ENCODE measurements at regions not wholly inside any gene's neighbourhood (a gene's known extent, or its start where the extent isn't known, plus 50 kb on each side); places are given as distances from the start of the nearest gene placed in this dataset.
"Not testable (repeated sequence)": the region's sequence is repeated elsewhere in the genome, so short reads cannot be mapped to it uniquely, and the experiment has no call there.

DNA sequence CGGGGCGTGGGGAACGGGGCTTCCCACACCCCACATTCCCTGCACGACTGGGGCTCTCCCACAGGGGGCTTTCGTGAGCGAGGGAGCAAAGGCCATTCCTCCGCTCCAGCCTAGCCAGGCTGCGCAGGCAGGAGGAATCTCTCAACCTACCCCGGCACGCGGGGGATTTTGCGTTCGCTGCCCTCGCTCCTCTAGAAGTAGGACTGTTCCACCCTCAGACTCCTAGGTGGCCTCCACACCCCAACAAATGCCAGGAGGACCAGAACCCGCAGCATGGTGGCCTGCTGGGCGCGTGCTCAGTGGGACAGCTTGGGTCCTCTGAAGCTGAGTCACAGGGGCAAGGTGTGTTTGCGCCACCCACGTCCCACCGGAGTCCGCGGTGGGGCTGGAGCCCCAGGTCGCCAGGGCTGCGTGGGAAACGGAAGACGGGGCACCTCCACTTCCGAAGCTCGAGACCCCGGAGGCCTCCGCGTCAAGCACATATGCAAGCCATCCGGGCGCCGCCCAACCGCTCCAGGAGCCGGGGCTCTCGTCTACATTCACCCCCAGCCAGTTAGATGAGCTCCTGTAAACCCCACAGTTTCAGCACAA, 1938.5 kb upstream of the DEFB115 start:
- Mint-ChIP-seq H3K27me3 (ENCODE audit: insufficient read depth) (peaks cover 5% of the 10 kb centered on the region; the same call in 1 of the 2 replicates), H3K4me3 (no peak overlapping the region), H3K4me1 (ENCODE audit: low read depth) (no peaks in the 10 kb centered on the region), H3K9me3 (peaks cover 54% of the 10 kb centered on the region), H3K27ac (no peak overlapping the region), H3K36me3 (ENCODE audit: low read depth) (peaks cover 11% of the 10 kb centered on the region)
- no peak for DNase-seq
- TF ChIP-seq, protein P1, sequence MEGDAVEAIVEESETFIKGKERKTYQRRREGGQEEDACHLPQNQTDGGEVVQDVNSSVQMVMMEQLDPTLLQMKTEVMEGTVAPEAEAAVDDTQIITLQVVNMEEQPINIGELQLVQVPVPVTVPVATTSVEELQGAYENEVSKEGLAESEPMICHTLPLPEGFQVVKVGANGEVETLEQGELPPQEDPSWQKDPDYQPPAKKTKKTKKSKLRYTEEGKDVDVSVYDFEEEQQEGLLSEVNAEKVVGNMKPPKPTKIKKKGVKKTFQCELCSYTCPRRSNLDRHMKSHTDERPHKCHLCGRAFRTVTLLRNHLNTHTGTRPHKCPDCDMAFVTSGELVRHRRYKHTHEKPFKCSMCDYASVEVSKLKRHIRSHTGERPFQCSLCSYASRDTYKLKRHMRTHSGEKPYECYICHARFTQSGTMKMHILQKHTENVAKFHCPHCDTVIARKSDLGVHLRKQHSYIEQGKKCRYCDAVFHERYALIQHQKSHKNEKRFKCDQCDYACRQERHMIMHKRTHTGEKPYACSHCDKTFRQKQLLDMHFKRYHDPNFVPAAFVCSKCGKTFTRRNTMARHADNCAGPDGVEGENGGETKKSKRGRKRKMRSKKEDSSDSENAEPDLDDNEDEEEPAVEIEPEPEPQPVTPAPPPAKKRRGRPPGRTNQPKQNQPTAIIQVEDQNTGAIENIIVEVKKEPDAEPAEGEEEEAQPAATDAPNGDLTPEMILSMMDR (IDR thresholded peaks at IDR 0.05): no peak

DNA sequence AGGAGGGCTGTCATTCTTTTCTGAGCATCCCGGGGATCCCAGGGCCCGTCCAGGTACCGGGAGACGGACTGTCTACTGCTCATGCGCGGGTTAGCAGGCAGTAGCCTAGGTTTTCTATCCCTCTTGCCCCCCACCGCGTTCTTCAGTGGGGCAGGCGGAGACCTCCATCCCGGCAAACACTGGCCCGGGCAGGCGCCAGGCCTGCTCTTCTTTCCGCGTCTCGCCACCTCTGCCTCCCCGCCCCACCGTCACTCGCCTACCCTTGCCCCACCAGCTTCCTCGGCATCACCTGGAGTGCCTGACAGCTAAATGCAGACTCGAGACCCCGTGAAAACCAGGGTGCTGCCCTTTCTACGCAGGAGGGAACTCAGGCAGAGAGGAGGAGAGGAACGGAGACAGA, 1937.7 kb upstream of the DEFB115 start:
- Mint-ChIP-seq H3K9me3 (peaks cover 51% of the 10 kb centered on the region), H3K36me3 (ENCODE audit: low read depth) (peaks cover 4% of the 10 kb centered on the region; the same call in 1 of the 2 replicates), H3K4me1 (ENCODE audit: low read depth) (no peaks in the 10 kb centered on the region), H3K4me3 (peak overlapping the region; percentile 13; the same call in 1 of the 2 replicates), H3K27ac (no peak overlapping the region), H3K27me3 (ENCODE audit: insufficient read depth) (peaks cover 5% of the 10 kb centered on the region; the same call in 1 of the 2 replicates)
- DNase-seq: no peak
- TF ChIP-seq, protein P1 (IDR thresholded peaks at IDR 0.05): no peak

DNA sequence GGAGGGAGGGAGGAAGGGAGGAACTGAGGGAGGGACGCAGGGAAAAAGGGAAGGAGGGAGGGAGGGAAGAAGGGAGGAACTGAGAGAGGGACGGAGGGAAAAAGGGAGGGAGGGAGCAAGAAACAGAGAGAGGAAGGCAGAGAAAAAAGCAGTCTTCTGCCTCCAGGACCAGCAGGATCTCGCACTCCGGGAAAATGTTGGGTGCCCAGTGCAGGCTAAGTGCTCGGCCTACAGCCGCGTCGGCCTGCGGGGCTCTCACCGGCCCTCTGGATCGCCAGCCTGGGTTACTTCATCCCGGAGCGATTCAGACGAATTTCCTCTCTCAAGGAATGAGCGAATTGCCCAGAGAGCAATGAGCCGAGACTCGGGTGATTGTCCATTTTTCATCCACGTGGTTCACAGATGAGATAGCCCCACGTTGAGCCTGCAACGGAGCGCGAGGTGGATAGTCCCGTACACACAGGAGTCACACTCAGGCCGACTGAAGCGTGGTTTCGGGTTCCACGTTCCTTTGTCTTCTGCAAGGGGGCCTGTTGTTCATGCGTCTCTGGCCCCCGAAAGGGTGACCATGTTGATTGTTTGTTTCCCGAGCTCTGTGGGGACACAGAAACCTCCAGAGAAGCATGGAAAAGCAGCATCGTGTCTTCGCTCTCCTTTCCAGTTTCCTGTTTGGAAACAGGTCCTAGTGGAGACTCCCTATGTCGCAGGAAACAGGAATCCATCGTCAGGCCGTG, 1937.1 kb upstream of the DEFB115 start:
- peak overlapping the region; percentile 25; the same call in 1 of the 2 replicates for H3K27ac Mint-ChIP-seq
- peak overlapping the region; percentile 72 for H3K4me3 Mint-ChIP-seq
- H3K4me1 Mint-ChIP-seq (ENCODE audit: low read depth); H3K36me3 Mint-ChIP-seq (ENCODE audit: low read depth); DNase-seq; H3K27me3 Mint-ChIP-seq (ENCODE audit: insufficient read depth): not testable (repeated sequence)
- peaks cover 54% of the 10 kb centered on the region for H3K9me3 Mint-ChIP-seq

DNA sequence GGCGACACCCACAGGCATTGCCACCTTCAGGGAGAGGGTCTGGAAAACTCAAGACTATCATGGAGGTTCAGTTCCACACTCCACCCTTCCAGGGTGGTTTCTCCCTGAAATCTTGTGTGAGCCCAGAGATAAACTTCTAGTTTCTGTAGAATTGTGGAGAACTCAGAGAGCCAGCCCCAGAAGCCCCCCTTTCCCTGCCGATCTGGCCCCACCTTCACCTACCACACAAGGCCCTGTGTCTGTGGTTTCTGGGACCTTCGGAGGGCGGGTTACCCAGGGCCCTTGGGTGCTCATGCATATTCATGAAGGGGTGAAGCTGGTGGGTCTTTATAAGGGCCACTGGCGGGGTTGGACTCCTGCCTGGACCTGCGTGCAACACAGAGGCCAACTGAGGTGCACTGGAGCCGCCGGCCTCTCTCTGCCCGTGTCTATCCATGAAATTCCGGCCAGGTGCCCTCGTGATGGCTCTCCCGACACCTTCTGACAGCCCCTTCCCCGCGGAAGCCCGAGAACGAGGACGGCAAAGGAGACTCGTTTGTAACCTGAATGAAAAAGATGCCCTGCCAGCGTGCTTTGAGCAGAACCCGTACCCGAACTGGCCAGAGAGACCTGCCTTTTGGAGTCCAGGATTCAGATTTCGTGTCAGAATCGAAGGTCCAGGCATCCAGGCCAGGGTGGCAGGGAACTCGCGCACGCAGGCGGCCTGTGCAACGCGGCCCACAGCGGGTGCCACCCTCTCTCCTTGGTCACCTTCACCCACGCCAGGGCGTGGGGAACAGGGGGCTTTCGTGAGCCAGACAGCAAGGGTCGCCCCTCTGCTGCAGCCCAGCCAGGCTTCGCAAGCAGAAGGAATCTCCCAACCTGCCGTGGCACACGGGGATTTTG, 1933.6 kb upstream of the DEFB115 start:
- not testable (repeated sequence) for H3K27me3 Mint-ChIP-seq (ENCODE audit: insufficient read depth); H3K36me3 Mint-ChIP-seq (ENCODE audit: low read depth); H3K4me1 Mint-ChIP-seq (ENCODE audit: low read depth); H3K27ac Mint-ChIP-seq; DNase-seq; H3K4me3 Mint-ChIP-seq
- peaks cover 56% of the 10 kb centered on the region for H3K9me3 Mint-ChIP-seq

DNA sequence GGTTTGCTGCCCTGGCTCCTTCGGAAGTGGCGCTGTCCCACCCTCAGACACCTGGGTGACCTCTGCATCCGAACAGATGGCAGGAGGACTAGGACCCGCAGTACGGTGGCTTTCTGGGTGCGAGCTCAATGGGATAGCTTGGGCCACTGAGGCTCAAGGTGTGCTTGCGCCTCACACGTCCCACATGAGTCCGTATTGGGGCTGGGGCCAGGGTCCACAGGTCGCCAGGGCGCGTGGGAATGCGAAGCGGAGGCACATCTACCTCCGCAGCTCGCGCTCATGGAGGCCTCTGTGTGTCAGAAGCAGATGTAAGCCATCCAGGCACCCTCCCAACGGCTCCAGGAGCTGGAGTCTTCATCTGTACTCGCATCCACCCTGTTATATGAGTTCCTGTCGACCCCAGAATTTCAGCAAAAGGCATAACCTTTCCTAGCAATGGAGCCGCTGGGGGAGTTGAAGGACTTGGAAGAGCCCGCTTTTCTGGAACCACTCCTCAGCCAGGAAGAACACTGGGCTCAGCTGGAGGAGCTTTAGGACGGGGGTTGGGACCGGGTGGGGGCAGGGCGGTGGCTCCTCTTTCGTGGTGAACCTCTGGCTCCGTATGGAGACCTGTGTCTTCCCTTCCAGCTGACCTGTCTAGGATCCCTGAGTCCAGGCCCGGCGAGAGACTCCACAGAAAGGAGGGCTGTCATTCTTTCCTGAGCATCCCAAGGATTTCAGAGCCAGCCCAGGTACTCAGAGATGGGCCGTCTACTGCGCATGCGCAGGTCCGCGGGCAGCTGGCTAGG, 1932.8 kb upstream of the DEFB115 start:
- not testable (repeated sequence) for DNase-seq; H3K27me3 Mint-ChIP-seq (ENCODE audit: insufficient read depth); H3K4me3 Mint-ChIP-seq; H3K4me1 Mint-ChIP-seq (ENCODE audit: low read depth); H3K36me3 Mint-ChIP-seq (ENCODE audit: low read depth); H3K27ac Mint-ChIP-seq
- peaks cover 54% of the 10 kb centered on the region for H3K9me3 Mint-ChIP-seq

DNA sequence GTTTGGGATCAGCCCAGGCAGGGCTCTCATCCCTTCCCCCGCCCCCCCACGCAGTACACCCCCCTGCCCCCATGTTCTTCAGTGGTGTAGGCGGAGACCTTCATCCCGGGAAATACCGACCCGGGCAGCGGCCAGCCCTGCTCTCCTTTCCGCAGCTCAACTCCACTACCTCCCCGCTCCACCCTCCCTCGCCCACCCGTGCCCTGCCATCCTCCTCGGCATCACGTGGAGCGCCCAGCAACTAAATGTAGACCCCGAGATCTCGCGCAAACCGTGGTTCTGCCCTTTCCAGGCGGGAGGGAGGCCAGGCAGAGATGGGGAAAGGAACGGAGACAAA, 1932.2 kb upstream of the DEFB115 start:
- TF ChIP-seq, protein P1 (IDR thresholded peaks at IDR 0.05): no peak
- Mint-ChIP-seq H3K27ac (no peak overlapping the region), H3K9me3 (peaks cover 57% of the 10 kb centered on the region), H3K4me1 (ENCODE audit: low read depth) (no peaks in the 10 kb centered on the region), H3K36me3 (ENCODE audit: low read depth) (peaks cover 7% of the 10 kb centered on the region), H3K4me3 (no peak overlapping the region; the same call in 1 of the 2 replicates), H3K27me3 (ENCODE audit: insufficient read depth) (0 out of 2 replicates have a peak, but pooled peaks cover 2% of the 10 kb centered on the region)
- DNase-seq: no peak

DNA sequence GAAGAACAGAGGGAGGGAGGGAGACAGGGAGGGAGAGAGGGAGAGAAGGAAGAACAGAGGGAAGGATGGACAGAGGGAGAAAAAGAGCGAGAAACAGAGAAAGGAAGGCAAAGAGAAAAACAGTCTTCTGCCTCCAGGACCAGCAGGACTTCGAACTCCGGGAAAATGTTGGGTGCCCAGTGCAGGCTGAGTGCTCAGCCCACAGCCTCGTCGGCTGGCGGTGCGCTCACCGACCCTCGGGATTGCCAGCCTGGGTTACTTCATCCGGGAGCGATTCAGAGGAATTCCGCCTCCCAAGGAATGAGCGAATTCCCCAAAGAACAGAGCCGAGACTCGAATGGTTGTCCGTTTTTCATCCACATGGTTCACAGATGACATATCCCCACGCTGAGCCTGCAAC, 1931.7 kb upstream of the DEFB115 start:
- H3K9me3 Mint-ChIP-seq: peaks cover 57% of the 10 kb centered on the region

More for the DNA sequence above, 1931.7 kb upstream of the DEFB115 start:
- not testable (repeated sequence) for H3K27ac Mint-ChIP-seq; DNase-seq; H3K36me3 Mint-ChIP-seq (ENCODE audit: low read depth); H3K4me1 Mint-ChIP-seq (ENCODE audit: low read depth); H3K4me3 Mint-ChIP-seq; H3K27me3 Mint-ChIP-seq (ENCODE audit: insufficient read depth)
